UCSD-AML1 (cell line): ENCODE measurements at regions not wholly inside any gene's neighbourhood (a gene's known extent, or its start where the extent isn't known, plus 50 kb on each side); places are given as distances from the start of the nearest gene placed in this dataset.

Source experiments
- DNase-seq: peaks from one replicate; lab custom pipeline; 2025; ENCODE audit not compliant: unreplicated experiment; lab: John Stamatoyannopoulos, UW

- DNase-seq: no peak
These were observed 127.3 kb downstream of the DDX1 start for GRCh38 chr2:15718944-15719323.

DNA sequence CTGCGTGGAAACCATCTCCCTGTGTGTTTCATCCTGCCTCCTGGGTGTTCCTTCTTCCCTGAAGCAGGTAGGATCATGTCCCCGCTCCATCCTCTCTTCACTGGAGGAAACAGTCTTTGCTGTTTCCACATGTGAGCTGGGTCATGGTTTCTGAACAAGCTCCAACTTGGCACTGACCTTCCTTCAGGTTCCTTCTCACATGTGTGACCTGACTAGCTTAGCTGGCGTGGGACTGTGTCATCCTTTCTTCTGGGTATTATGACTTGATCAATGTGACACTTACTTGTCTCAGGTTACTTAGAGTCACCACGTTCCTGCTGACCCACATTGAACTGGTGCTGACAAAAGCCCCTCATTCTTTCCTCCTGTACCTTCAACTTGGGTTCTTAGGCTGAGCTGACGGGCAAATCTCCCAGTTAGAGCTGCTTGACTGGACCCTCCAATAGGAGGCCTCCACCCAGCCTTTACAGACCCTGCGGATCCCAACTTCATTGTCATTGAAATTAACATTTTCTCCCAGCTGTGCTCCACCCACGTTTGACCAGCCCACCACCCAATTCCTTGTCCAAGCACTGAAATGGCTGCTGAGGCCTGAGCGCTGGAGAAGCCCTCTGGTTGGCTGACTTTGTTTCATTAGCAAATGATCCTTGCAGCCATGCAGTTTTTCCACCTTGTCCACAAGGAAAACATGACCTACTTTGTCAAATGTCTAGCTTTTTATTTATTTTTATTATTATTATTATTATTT is 128.1 kb downstream of the DDX1 start:
- no peak for DNase-seq

DNA sequence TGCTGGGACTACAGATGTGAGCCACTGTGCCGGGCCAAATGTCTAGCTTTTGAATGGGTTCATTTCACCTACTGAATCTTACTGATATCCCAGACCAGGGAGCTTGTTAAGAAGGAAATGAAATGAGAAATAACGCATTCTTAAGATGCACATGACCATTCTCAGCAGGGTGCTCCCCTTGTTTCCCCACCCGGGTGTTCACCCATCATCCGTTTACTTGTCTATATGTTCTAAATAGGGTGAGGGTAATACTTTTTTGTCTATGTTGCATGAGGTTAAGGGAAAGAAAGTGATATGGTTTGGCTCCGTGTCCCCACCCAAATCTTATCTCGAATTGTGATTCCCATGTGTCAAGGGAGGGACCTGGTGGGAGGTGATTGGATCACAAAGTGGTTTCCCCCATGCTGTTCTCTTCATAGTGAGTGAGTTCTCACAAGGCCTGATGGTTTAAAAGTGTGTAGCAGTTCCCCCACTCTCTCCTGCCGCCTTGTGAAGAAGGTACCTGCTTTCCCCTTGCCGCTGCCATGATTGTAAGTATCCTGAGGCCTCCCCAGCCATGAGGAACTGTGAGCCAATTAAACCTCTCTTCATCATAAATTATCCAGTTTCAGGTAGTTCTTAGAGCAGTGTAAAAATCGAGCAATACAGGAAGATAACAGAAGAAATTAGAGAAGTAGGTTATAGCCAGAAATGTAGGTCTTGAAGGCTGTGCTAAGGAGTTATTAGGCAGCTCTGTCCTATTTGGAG is 129.1 kb downstream of the DDX1 start:
- no peak for DNase-seq

DNA sequence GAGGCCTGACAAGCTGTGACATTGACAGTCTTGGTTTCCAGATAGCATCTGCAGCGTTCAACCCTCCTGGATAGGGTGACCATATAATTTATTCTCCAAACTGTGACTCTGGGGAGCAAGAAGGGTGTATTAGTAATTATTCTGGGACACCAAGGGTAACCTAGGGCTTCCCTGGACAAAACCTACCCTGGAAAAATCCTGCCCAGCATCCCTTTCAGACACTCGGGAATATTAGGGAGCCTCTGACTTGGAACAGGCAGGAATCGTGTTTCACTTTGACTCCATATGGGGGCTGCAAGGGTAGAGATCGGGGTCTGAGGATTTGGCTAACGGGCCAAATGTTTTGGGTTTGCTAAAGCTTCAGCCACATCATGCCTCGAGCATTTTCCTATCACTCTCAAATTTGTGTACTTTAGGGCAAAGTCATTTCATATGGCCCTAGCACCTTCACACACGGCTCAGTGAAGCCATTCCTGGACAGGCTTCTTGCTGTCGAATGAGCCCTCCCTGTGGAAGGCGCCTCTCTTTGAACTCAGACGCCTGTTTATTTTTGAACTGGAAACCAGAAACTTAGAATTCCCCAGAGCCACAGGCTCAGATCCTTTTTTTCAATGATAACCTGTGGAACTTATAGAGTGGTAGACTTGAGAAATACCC is 129.9 kb downstream of the DDX1 start:
- no peak for DNase-seq

DNA sequence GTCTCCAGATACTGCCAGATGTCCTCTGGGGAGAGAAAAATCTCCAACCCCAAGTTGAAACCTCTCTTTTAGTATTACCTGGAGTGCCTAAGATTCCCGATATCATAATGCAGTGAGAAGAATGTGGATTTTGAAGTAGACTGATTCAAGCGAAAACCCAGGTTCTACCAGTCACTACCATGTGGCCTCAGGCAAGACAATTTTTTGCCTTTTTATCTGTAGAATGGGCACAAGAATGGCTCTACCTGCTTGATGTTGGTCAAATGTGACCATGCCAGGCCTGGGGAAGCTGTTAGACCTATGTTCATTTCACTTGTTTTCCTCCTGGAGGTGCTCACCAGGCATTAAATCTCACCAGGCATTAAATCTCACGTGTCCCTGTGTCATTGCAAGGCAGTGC is 131.3 kb downstream of the DDX1 start:
- DNase-seq: no peak

DNA sequence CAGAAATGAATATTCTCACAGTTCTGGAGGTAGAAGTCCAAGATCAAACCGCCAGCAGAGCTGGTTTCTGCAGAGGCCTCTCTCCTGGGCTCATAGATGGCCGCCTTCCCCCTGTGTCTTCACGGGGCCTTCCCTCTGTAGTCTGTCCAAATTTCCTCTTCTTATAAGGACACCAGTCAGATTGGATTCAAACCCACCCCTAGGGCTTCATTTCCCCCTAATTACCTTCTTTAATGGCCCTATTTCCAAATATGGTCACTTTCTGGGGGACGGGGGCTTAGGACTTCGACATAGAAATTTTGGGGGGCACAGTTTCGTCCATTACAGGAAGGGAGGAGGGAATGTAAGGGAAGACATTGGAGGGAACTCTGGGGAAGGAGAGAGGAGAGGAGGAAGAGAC is 132.6 kb downstream of the DDX1 start:
- DNase-seq: no peak

- no peak for DNase-seq
These were observed 133.6 kb downstream of the DDX1 start for GRCh38 chr2:15725101-15725781.

DNA sequence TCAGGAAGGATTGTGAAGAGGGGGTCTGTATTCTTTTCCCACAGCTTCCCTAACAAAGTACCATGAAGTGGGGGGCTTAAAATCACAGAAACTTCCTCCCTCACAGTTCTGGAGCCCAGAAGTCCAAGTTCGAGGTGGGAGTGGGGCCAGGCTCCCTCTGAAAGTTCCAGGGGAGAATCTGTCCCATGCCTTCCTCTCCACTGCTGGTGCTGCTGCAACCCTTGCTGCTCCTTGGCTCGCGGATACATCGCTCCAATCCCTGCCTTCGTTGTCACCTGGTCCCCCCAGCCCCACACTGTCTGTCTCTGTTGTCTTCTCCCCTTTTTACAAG is 134.1 kb downstream of the DDX1 start:
- no peak for DNase-seq

DNA sequence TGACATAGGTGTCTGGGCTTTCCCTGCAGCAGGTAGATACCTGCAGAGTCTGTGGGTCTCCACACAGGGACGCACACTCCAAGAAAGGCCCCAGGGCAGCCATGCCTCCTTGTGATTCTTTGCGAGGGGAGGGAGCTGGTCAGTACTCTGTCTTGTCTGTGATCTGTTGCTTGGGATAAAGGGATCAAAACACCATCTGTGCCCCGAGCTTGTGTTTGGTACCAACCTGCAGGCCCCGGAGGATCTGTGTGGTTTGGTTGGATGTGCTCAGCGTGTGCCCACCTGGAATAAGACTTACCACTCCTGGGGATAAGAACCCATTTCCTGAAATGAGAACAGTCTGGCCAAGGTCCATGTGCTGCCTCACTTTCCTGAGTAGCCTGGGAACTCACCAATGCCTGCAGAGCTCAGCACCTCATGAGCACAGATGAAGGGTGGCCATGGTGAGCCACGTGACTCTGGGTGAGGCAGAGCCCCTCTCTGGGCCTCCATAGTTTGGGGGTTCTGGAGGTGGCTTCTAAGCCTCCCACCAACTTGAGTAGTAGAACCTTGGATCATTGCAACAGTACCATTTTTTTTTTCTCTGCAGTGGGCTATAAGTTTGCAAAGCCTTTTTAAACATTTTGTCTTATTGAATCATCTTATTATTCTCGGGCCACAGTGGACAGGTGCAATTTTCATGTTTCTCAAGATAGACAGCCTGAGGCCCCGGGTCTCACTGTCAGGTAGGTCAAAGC is 134.8 kb downstream of the DDX1 start:
- DNase-seq: no peak

- no peak for DNase-seq
These were observed 136.0 kb downstream of the DDX1 start for GRCh38 chr2:15727396-15728244.

DNA sequence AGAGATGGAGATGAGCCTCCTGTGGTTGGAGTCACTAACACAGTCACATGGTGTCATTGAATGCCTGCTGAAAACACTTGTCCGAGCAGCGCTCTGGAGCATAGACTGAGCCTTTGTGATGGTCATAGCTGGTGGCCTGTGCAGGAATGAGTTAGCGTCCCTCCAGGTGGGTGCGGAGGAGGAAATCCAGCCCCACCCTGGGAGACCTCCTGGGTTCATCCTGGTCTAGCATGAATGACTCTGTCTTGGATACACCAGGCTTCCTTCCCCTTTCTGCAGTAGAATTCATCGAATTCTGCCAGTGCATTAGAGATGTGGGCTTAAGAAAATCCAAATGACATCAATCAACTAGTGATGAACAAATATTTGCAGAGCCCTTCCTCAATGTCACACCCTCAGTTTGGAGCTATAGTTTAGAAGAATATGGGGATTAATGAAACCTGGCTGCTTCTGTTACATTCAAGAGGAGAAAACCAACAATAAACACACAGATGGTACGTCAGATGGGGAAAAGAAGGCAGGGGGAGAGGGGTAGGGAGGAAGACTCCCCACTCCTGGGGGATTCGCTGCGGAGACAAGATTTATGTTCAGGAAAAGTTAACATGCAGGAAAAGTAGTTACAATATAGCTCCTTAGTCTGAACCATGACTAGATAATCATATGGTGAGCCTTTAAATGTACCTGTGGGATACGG is 136.7 kb downstream of the DDX1 start:
- DNase-seq: no peak

DNA sequence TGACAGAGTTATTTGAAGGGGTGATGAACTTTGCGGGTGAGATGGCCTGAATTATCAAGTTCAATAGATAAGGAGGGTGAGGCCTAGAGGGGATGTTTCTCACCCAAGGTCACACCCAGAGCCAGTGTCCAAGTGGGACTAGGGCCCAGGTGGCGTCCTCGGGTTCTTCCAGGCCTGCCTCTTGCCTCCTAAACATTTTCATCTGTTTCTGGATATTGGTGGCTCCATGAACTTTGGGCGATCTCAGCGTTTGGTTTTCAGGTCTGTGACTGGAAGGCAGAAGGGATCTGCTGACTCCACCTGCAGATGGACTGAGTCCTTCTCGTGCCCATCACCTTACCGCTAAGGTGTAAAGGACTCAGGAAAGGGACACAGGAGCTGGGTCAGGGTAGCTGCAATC is 137.3 kb downstream of the DDX1 start:
- no peak for DNase-seq

DNA sequence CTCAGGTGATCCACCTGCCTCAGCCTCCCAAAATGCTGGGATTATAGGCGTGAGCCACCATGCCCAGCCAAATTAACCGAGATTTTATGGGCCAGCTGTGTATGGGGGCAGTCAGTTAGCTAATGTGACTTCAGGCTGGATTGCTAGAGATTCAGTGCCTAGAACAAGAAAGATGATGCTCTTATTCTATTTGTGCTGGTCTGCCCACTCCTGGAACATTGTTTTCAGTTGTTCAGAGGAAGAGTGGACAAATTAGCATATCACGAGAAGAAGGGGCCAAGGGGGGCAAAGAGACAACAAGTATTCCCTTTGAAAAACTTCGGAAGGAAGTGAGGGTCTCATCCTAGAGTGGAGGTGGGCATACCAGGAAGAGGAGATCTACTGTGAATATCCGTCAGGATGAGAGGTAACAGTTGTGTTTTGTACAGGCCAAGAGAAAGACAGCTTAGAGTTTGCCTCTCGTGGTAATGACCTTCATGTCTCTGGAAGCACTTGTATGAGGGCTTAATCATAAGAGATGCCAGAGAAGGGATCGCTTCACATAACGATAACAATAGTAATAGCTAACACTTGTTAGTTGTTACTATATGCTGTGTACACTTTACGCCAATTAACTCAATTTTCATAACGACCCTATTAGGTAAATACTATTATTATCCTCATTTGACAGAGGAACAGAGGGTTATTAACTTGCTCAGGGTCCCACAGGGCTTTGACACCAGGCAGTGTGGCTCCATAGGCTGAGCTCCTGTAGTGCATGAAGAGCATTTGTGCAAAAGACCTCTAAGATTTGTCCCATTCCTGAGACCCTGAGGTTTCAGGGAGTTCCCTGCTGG is 138.3 kb downstream of the DDX1 start:
- DNase-seq: no peak

DNA sequence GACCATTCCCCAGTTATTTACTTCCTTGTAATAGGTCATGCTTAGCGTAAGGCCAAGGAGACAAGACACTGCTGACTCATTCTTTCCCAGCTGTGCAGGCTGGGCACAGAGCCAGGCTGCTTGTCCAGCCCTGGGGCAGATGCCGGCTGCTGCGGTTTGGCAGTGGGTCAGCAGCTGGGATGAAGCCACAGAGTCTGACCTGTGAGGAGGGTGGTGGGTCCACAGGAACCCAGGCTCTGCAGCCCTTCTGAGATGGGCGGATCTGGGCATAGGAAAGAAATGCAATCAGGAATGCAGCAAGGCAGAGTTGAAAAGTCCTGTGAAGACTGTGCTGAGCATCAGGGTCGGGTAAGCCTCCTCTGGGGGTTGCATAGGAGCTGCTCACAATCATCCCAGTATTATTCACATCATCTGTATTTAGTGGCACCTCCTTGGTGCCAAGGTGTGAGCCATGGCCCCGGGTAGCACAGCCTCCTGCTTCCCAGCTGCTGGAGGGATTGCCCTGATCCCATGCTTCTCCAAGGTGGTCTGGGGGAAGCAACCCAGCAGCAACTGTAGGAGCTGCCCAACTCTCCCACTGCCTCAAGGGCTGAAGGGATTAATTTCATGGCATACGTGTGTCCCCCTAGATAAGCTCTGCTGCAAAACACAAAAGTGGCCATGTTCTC is 139.0 kb downstream of the DDX1 start:
- peak; percentile 61 for DNase-seq

DNA sequence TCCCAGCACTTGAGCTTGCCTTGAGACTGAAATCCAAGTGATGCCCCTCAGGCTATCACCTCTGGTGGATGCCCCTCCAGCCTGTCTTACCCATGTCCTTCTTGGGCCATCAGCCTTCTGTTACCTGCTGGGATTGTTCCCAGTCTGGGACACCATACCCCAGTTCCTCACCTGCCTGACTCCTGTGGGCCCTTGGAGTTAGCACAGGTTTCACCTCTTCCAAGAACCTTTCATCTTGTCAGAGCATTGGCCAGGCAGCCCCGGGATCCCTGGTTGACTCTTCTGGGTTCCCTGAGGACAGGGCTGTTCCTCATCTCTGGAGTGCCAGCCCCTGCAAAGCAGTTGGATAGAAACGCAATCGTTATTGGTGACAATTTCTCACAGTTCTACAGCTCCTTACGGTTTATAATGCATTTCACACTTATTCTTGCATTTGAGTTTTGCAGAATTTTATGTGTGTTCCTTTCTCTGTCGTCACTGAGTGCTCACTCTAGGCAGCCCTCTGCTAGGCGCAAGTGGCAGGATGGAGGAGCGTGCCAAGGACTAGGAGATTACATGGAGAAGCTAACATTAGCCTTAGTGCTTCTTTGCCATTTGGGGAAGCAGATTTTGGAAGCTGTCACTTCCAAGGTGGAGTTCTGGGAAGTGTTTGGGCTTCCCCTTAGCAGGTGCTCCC is 139.7 kb downstream of the DDX1 start:
- no peak for DNase-seq

GRCh38 chr2:15731889-15732271 is 140.2 kb downstream of the DDX1 start:
- no peak for DNase-seq

DNA sequence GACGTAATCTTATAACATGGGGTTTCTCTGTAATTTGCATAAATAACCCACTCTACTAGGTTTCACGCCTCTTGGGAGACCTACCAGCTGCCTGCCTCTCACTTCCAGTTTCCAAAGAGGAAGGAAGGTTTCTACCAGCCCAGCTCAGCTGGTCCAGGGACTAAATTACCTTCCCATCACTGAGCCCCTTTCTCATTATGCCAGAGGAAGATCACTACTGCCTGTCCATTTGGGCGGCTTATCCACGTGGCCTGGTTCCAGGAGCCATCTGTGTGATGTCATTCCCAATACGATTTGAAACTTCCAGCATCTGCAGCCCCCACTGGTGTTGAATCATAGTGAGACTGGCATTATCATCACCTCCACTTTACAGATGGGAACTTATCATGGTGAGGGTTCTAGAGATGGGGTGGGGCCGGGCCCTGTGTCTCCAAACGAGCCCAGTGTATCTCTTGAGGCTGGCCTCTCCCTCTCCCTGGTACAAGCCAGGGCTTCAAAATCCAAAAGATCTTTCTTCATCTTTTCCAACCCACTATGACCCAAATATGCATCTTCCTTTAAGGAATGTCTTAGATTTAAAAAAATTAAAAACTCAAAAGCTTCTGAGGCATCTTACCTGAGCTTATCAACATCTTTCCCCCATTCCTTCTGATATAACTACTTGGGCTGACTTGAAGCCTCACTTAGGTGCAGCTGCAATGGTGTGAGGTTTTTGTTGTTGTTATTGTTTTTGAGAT is 140.8 kb downstream of the DDX1 start:
- no peak for DNase-seq
